ENCODE measurements at regions not wholly inside any gene's neighbourhood (a gene's known extent, or its start where the extent isn't known, plus 50 kb on each side); places are given as distances from the start of the nearest gene placed in this dataset.

GRCh38 chr4:111221371-111221770 lies 598.5 kb upstream of the PITX2 start:
- no peak for TF ChIP-seq EZH2phosphoT487 (IDR thresholded peaks at IDR 0.05; ENCODE audit: borderline replicate concordance, low read depth, low read length)
- TF ChIP-seq, protein P1, sequence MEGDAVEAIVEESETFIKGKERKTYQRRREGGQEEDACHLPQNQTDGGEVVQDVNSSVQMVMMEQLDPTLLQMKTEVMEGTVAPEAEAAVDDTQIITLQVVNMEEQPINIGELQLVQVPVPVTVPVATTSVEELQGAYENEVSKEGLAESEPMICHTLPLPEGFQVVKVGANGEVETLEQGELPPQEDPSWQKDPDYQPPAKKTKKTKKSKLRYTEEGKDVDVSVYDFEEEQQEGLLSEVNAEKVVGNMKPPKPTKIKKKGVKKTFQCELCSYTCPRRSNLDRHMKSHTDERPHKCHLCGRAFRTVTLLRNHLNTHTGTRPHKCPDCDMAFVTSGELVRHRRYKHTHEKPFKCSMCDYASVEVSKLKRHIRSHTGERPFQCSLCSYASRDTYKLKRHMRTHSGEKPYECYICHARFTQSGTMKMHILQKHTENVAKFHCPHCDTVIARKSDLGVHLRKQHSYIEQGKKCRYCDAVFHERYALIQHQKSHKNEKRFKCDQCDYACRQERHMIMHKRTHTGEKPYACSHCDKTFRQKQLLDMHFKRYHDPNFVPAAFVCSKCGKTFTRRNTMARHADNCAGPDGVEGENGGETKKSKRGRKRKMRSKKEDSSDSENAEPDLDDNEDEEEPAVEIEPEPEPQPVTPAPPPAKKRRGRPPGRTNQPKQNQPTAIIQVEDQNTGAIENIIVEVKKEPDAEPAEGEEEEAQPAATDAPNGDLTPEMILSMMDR (conservative IDR thresholded peaks at IDR 0.05; ENCODE audit: low read length) = no peak

Data from OCI-LY7 (cell line).